IMR-90 (cell line): ENCODE measurements at regions not wholly inside any gene's neighbourhood (a gene's known extent, or its start where the extent isn't known, plus 50 kb on each side); places are given as distances from the start of the nearest gene placed in this dataset.

ENCODE experiments used
- ATAC-seq: fragments of 200-7000 bp; cut with Tn5 transposase; 2 replicates; pipeline ENCODE4 v1.9.1; 2020; ENCODE audit warnings: low read depth, mild to moderate bottlenecking, moderate library complexity
- BruUV-seq: library from RNA; stranded (reverse); fragments of 400-500 nt; replicated peaks from 2 replicates; lab custom pipeline; 2021; lab: Mats Ljungman, UMichigan
- CTCF ChIA-PET: fragments of 300-600 bp; formaldehyde crosslinking; extraction: SDS; loops from one replicate; lab custom pipeline; 2021; ENCODE audit warnings: antibody characterized with exemption; lab: Yijun Ruan, JAX
- POLR2A ChIA-PET: fragments of 300-600 bp; sonication (Branson Sonifier 250); formaldehyde crosslinking; loops from one replicate; lab custom pipeline; 2022; ENCODE audit warnings: antibody characterized with exemption; ENCODE audit not compliant: unreplicated experiment; lab: Charles Lee
- DNase-seq: peaks from one replicate; pipeline ENCODE4 v3.0.0; 2013
- H2AFZ ChIP-seq: replicated peaks from 2 replicates; pipeline ENCODE3; 2013; ENCODE audit warnings: low read length, mild to moderate bottlenecking; ENCODE audit not compliant: poor library complexity
- H2AK5ac ChIP-seq: 2 replicates; pipeline ENCODE4 v1.6.1; 2013; ENCODE audit warnings: low read depth, low read length, inconsistent platforms
- H2AK9ac ChIP-seq: replicated peaks from 2 replicates; pipeline ENCODE3; 2013; ENCODE audit warnings: mild to moderate bottlenecking, low read depth, low read length, moderate library complexity; ENCODE audit not compliant: poor library complexity
- H2BK120ac ChIP-seq: 2 replicates; pipeline ENCODE4 v1.6.1; 2013; ENCODE audit warnings: low read depth, low read length, inconsistent platforms
- H2BK15ac ChIP-seq: 3 replicates; pipeline ENCODE4 v1.6.1; 2013; ENCODE audit warnings: low read depth, low read length, inconsistent platforms
- H2BK20ac ChIP-seq: 2 replicates; pipeline ENCODE4 v1.6.1; 2013; ENCODE audit warnings: low read depth, mild to moderate bottlenecking, inconsistent platforms, low read length, moderate library complexity
- H2BK5ac ChIP-seq: 2 replicates; pipeline ENCODE4 v1.6.1; 2013; ENCODE audit warnings: mild to moderate bottlenecking, low read depth, low read length, inconsistent platforms; ENCODE audit not compliant: poor library complexity, severe bottlenecking
- H3K14ac ChIP-seq: replicated peaks from 2 replicates; pipeline ENCODE4 v1.6.1; 2013; ENCODE audit warnings: low read depth, low read length, inconsistent platforms
- H3K18ac ChIP-seq: 2 replicates; pipeline ENCODE4 v1.6.1; 2013; ENCODE audit warnings: low read depth, low read length, control low read depth
- H3K23ac ChIP-seq: 2 replicates; pipeline ENCODE4 v1.6.1; 2013; ENCODE audit warnings: low read depth, low read length, inconsistent platforms
- H3K27ac ChIP-seq: 2 replicates; pipeline ENCODE4 v1.5.1; 2013; ENCODE audit warnings: mild to moderate bottlenecking, control low read depth, low read length; ENCODE audit not compliant: insufficient read depth
- H3K27me3 ChIP-seq: 2 replicates; pipeline ENCODE4 v1.6.1; 2013; ENCODE audit warnings: low read length; ENCODE audit not compliant: control insufficient read depth, insufficient read depth
- H3K36me3 ChIP-seq: 2 replicates; pipeline ENCODE4 v1.6.1; 2013; ENCODE audit warnings: low read length, mixed read lengths; ENCODE audit not compliant: control insufficient read depth, insufficient read depth
- H3K4ac ChIP-seq: 2 replicates; pipeline ENCODE4 v1.6.1; 2013; ENCODE audit warnings: low read depth, low read length, inconsistent platforms
- H3K4me1 ChIP-seq: 2 replicates; pipeline ENCODE4 v1.6.1; 2013; ENCODE audit warnings: low read length, mixed read lengths; ENCODE audit not compliant: control insufficient read depth, insufficient read depth
- H3K4me2 ChIP-seq: 2 replicates; pipeline ENCODE4 v1.6.1; 2013; ENCODE audit warnings: low read depth, mild to moderate bottlenecking, control low read depth, low read length, moderate library complexity
- H3K4me3 ChIP-seq: 2 replicates; pipeline ENCODE4 v1.5.1; 2013; ENCODE audit warnings: low read depth, mild to moderate bottlenecking, control low read depth, low read length, moderate library complexity; ENCODE audit not compliant: insufficient read depth
- H3K56ac ChIP-seq: 2 replicates; pipeline ENCODE4 v1.6.1; 2013; ENCODE audit warnings: low read length, inconsistent platforms; ENCODE audit not compliant: insufficient read depth; ENCODE audit errors: extremely low read depth
- H3K79me1 ChIP-seq, 2 experiments: 2 replicates each; pipeline ENCODE4 v1.6.1; 2013; ENCODE audit warnings: low read length in 2 of 2, inconsistent platforms in 1 of 2, low read depth in 1 of 2
- H3K9ac ChIP-seq: 2 replicates; pipeline ENCODE4 v1.6.1; 2013; ENCODE audit warnings: low read depth, low read length, control low read depth
- H3K9me1 ChIP-seq: 2 replicates; pipeline ENCODE4 v1.6.1; 2013; ENCODE audit warnings: low read length, inconsistent platforms; ENCODE audit not compliant: insufficient read depth
- H3K9me3 ChIP-seq: 2 replicates; pipeline ENCODE4 v1.6.1; 2013; ENCODE audit warnings: low read length; ENCODE audit not compliant: control insufficient read depth, insufficient read depth
- H4K20me1 ChIP-seq: 2 replicates; pipeline ENCODE4 v1.6.1; 2013; ENCODE audit warnings: low read length, inconsistent platforms; ENCODE audit not compliant: insufficient read depth
- H4K5ac ChIP-seq: 2 replicates; pipeline ENCODE4 v1.6.1; 2013; ENCODE audit warnings: mild to moderate bottlenecking, low read depth, low read length, control low read depth
- H4K8ac ChIP-seq, 2 experiments: 2 replicates each; pipeline ENCODE4 v1.6.1; 2013; ENCODE audit warnings: low read depth in 2 of 2, low read length in 2 of 2, control low read depth in 1 of 2, inconsistent platforms in 1 of 2
- H4K91ac ChIP-seq: 2 replicates; pipeline ENCODE4 v1.6.1; 2013; ENCODE audit warnings: low read depth, low read length, inconsistent platforms; ENCODE audit not compliant: insufficient read depth
- BHLHE40 ChIP-seq: fragments of 150-350 bp; IDR thresholded peaks from 2 replicates; pipeline ENCODE4 v1.6.1; 2016; ENCODE audit warnings: mild to moderate bottlenecking, low read depth, low read length
- CEBPB ChIP-seq: IDR thresholded peaks from 2 replicates; pipeline ENCODE4 v1.6.1; 2012; ENCODE audit warnings: low read depth, low read length, improper control_type of control experiment
- CHD1 ChIP-seq: IDR thresholded peaks from 2 replicates; pipeline ENCODE4 v1.6.1; 2012; ENCODE audit warnings: low read depth, low read length, improper control_type of control experiment
- CTCF ChIP-seq: conservative IDR thresholded peaks from 2 replicates; pipeline ENCODE4 v1.5.1; 2012; ENCODE audit warnings: mild to moderate bottlenecking, low read depth, low read length, improper control_type of control experiment
- ELK1 ChIP-seq: fragments of 150-350 bp; IDR thresholded peaks from 2 replicates; pipeline ENCODE4 v1.6.1; 2016; ENCODE audit warnings: low read depth, mild to moderate bottlenecking, low read length, moderate library complexity, borderline replicate concordance
- FOS ChIP-seq: fragments of 150-350 bp; IDR thresholded peaks from 2 replicates; pipeline ENCODE4 v1.6.1; 2016; ENCODE audit warnings: low read depth, low read length
- MAFK ChIP-seq: IDR thresholded peaks from 2 replicates; pipeline ENCODE4 v1.6.1; 2012; ENCODE audit warnings: low read depth, low read length, improper control_type of control experiment
- MAZ ChIP-seq: IDR thresholded peaks from 2 replicates; pipeline ENCODE4 v1.6.1; 2012; ENCODE audit warnings: low read depth, mild to moderate bottlenecking, low read length, improper control_type of control experiment, moderate library complexity, borderline replicate concordance
- MXI1 ChIP-seq: IDR thresholded peaks from 2 replicates; pipeline ENCODE4 v1.6.1; 2012; ENCODE audit warnings: low read depth, mild to moderate bottlenecking, low read length, moderate library complexity, borderline replicate concordance
- NFE2L2 ChIP-seq: fragments of 150-350 bp; IDR thresholded peaks from 2 replicates; pipeline ENCODE4 v1.6.1; 2016; ENCODE audit warnings: low read depth, mild to moderate bottlenecking, low read length
- POLR2A ChIP-seq: IDR thresholded peaks from 2 replicates; pipeline ENCODE4 v1.6.1; 2012; ENCODE audit warnings: mild to moderate bottlenecking, low read depth, low read length
- RAD21 ChIP-seq: IDR thresholded peaks from 2 replicates; pipeline ENCODE4 v1.6.1; 2012; ENCODE audit warnings: low read length, improper control_type of control experiment
- RCOR1 ChIP-seq: IDR thresholded peaks from 2 replicates; pipeline ENCODE4 v1.6.1; 2012; ENCODE audit warnings: mild to moderate bottlenecking, low read length, improper control_type of control experiment; ENCODE audit not compliant: insufficient replicate concordance
- RFX5 ChIP-seq: IDR thresholded peaks from 2 replicates; pipeline ENCODE4 v1.8.0; 2012; ENCODE audit warnings: low read depth, mild to moderate bottlenecking, low read length, moderate library complexity
- SMC3 ChIP-seq: fragments of 150-350 bp; IDR thresholded peaks from 2 replicates; pipeline ENCODE4 v1.6.1; 2016; ENCODE audit warnings: low read depth, mild to moderate bottlenecking, antibody characterized with exemption, low read length, moderate library complexity
- USF2 ChIP-seq: fragments of 150-350 bp; IDR thresholded peaks from 2 replicates; pipeline ENCODE4 v1.6.1; 2017; ENCODE audit warnings: mild to moderate bottlenecking, antibody characterized with exemption, low read length, low read depth
- WGBS, 2 experiments: methylation state at CpG; one replicate each; pipeline versions ENCODE4 v1.1.5 to v1.1.7; 2013; ENCODE audit warnings: missing lambda C conversion rate in 2 of 2; ENCODE audit not compliant: insufficient read length in 1 of 2; ENCODE audit errors: extremely low coverage in 2 of 2; 5-methylcytosine and 5-hydroxymethylcytosine counted together
- dilution Hi-C: fragments of 300-500 bp; cut with HindIII; formaldehyde crosslinking; loops from one replicate; pipeline ENCODE4 v1.14.3; 2018; ENCODE audit warnings: low sequenced_read_pairs; ENCODE audit not compliant: unreplicated experiment
- in situ Hi-C: fragments of 300-500 bp; cut with MboI; formaldehyde crosslinking; loops from 3 replicates; pipeline ENCODE4 v1.14.3; 2019; ENCODE audit warnings: low sequenced_read_pairs, inconsistent platforms, mixed read lengths
- intact Hi-C: fragments of 100-400 bp; cut with micrococcal nuclease; formaldehyde crosslinking; loops from 2 replicates; pipeline ENCODE4 v1.10.0; 2022

- no peaks in the 10 kb centered on the region for H4K20me1 ChIP-seq
- WGBS, 2 experiments, result no CpG with 5 or more reads among the region's 3 CpGs
- H3K27me3 ChIP-seq, result 0 out of 2 replicates have a peak, but pooled peaks cover 3% of the 10 kb centered on the region
- no peak overlapping the region for H3K9ac ChIP-seq
- no peaks in the 10 kb centered on the region for H3K9me1 ChIP-seq
- H3K9me3 ChIP-seq, result peaks cover 4% of the 10 kb centered on the region; the same call in 1 of the 2 replicates
- H2AFZ ChIP-seq, result no peak overlapping the region
- ChIA-PET CTCF (interaction anchor here (0.6 kb wide), 1 partner anchor 14 kb away, joined by 5 read pairs; no protein-coding TSS in a partner anchor), POLR2A (no interaction called here)
- H3K18ac ChIP-seq, result no peak overlapping the region
- no peak overlapping the region for H3K4me3 ChIP-seq
- H2AK9ac ChIP-seq, result no peak overlapping the region
- no peaks in the 10 kb centered on the region for H3K36me3 ChIP-seq
- H3K23ac ChIP-seq, result no peak overlapping the region
- H4K91ac ChIP-seq, result no peak overlapping the region
- no peak overlapping the region for H4K5ac ChIP-seq
- no peak overlapping the region for H3K14ac ChIP-seq
- DNase-seq, result no peak
- H4K8ac ChIP-seq, result no peak overlapping the region
- no peak overlapping the region for H2AK5ac ChIP-seq
- no peak for TF ChIP-seq USF2
- no peak for TF ChIP-seq RCOR1
- no peak for TF ChIP-seq CEBPB
- TF ChIP-seq RAD21, result no peak
- no peak for TF ChIP-seq NFE2L2
- no peak for TF ChIP-seq MXI1
- TF ChIP-seq POLR2A, result no peak
- no peak for TF ChIP-seq MAFK
- no peak for TF ChIP-seq CHD1
- TF ChIP-seq ELK1, result no peak
- TF ChIP-seq SMC3, result no peak
- no peak for TF ChIP-seq FOS
- no peak for TF ChIP-seq MAZ
- TF ChIP-seq RFX5, result no peak
- no peak for TF ChIP-seq BHLHE40
- no peak for TF ChIP-seq CTCF
- no peak overlapping the region for H3K4ac ChIP-seq
- no peak for ATAC-seq
- in situ Hi-C loops (no loop called here), intact Hi-C loops (no loop called here), dilution Hi-C loops (no loop called here)
- H3K4me2 ChIP-seq, result no peak overlapping the region
- H2BK15ac ChIP-seq, result no peak overlapping the region
- H3K56ac ChIP-seq, result no peak overlapping the region
- H3K4me1 ChIP-seq, result no peaks in the 10 kb centered on the region
- no peak overlapping the region for H2BK5ac ChIP-seq
- no TSS peak for BruUV-seq
- H2BK20ac ChIP-seq, result no peak overlapping the region
- no peak overlapping the region for H3K27ac ChIP-seq
- H3K79me1 ChIP-seq, result no peaks in the 10 kb centered on the region
- H2BK120ac ChIP-seq, result no peak overlapping the region
These were observed 149.5 kb upstream of the MAFB start for GRCh38 chr20:40838509-40838908.
